ENCODE measurements at regions not wholly inside any gene's neighbourhood (a gene's known extent, or its start where the extent isn't known, plus 50 kb on each side); places are given as distances from the start of the nearest gene placed in this dataset.

GRCh38 chr2:13522917-13523821 lies 806.4 kb downstream of the TRIB2 start:
- TF ChIP-seq EZH2 (IDR thresholded peaks at IDR 0.05; ENCODE audit: insufficient read depth, poor library complexity, severe bottlenecking) (no peak), EZH2phosphoT487 (IDR thresholded peaks at IDR 0.05; ENCODE audit: insufficient read depth, low read depth) (no peak)

All from GM23248 (cell line).